GM18511 (cell line): ENCODE measurements at regions not wholly inside any gene's neighbourhood (a gene's known extent, or its start where the extent isn't known, plus 50 kb on each side); places are given as distances from the start of the nearest gene placed in this dataset.

Experiments used
- ATAC-seq: cut with Tn5 transposase; IDR thresholded peaks from one replicate; pipeline ENCODE4 v1.9.1; 2021; ENCODE audit warnings: mild to moderate bottlenecking, moderate library complexity; ENCODE audit not compliant: unreplicated experiment

GRCh38 chr14:55734731-55735130 lies 154.7 kb downstream of the KTN1 start:
- ATAC-seq: no peak

- ATAC-seq: no peak
Measured at GRCh38 chr14:55739967-55740648, 160.1 kb downstream of the KTN1 start.

- no peak for ATAC-seq
Measured at GRCh38 chr14:55740649-55740989, 160.6 kb downstream of the KTN1 start.

DNA sequence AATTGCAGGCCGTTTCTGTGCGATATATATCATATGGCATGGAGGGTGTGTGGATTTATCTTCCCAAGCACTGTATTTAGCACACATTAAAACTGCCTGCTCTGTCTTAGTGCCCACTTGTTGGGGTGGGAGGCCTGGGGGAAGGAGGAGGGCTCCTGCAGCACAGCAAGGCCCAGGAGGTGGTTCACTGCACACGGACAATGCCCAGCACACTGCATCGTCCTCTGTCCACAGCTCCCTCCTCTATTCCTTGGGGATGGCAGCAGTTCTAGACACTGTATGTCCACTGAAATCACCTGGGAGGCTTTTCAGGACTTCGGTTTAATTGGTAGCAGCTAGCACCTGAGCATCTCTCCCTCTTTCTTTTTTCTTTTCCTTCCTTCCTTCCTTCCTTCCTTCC lies 161.2 kb downstream of the KTN1 start:
- ATAC-seq: no peak

- no peak for ATAC-seq
Measured at GRCh38 chr14:55743551-55743950, 163.5 kb downstream of the KTN1 start.

- no peak for ATAC-seq
Measured at GRCh38 chr14:55744321-55744720, 164.3 kb downstream of the KTN1 start.

- ATAC-seq: no peak
Measured at GRCh38 chr14:55745906-55746305, 165.9 kb downstream of the KTN1 start.

- no peak for ATAC-seq
Measured at GRCh38 chr14:55746558-55746957, 166.6 kb downstream of the KTN1 start.

GRCh38 chr14:55747186-55747585 lies 167.2 kb downstream of the KTN1 start:
- ATAC-seq: no peak

- no peak for ATAC-seq
Measured at GRCh38 chr14:55749201-55749812, 169.3 kb downstream of the KTN1 start.

DNA sequence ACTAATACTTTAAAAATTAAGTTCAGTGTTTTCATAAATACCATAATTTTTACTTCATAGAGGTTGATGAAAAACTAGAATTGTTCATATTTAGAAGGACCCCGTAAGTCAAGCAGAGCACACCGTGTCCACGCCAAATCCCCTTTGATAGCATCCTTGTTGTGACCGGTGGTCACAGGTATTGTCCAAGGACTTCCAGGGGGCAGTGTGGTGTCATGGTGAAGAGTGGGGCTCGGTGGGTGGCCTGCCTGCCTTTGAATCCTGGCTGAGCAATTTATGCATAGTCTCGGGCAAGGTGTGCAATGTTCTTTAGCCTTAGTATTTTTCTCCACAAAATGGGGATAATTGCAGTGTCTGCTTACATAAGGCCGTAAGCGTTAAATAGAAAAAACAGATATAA lies 169.9 kb downstream of the KTN1 start:
- no peak for ATAC-seq

- no peak for ATAC-seq
Measured at GRCh38 chr14:55752580-55753390, 172.8 kb downstream of the KTN1 start.

DNA sequence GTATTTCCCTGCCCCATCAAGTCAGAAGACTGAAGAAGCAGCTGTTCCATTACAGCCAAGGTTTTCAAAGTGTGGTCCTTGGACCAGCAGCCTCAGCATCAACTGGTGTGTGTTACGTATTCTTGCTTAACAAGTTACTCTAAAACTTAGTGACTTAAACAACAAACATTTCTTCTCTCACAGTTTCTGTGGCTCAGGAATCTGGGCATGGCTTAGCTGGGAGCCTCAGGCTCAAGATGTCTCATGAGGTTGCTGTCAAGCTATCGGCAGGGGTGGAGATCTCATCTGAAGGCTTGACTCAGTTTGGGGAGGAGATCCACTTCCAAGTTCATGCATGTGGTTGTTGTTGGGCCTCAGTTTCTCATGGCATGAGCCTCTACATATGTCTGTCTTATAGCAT lies 174.5 kb downstream of the KTN1 start:
- ATAC-seq: no peak

DNA sequence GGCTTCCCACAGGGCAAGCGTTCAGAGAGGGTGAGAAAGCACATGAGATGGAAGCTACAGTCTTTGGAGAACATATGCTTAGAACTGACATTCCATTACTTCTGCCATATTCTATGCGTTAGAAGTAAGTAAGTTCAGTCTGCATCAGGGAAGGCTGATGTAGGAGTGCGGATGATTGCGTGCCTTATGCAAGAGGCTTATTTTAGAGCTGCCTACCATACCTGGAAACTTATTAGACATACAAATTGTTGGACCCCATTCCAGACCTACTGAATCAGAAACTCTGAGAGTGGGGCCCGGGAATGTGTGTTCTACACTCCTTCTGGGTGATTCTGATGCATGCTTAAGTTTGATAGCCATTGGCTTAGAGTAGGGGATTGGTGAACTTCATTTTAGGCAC lies 174.9 kb downstream of the KTN1 start:
- no peak for ATAC-seq

DNA sequence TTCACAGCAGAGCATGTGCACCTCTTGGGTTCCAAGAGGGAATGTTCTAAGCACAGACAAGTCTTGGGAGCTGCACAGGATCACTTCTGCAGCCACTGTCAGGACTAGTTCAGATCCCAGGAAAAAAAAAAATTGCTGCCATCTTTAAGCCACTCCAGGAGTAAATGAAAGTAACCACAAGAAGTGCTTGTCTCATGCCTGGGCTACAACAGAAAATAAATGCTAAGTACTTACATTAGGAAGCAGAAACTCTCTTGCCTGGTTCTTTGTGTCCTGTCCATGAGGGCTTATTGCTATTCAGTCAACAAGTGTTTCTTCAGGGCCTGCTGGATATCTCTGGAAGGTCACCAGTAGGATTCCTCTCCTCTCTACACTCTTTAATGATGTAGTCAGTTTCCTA lies 176.1 kb downstream of the KTN1 start:
- no peak for ATAC-seq

DNA sequence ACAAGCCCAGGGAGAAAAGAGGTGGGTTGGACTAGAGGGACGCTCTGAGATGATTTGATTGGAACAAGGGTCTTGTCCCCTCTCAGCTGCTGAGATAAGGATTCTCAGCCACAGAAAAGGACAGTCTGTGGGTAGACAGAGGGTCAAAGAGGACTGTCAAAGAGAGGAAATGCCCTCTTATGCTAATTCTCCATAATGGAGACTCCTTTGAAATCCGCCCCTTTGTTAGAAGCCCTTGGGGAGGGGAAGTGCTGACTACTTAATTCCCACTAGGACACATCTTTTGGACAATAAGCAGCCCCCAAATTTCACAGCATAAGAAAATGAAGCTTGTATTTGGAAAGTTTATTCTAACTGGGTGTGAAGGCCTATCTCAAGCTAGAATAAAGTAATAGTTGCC lies 176.6 kb downstream of the KTN1 start:
- ATAC-seq: no peak

GRCh38 chr14:55758796-55759195 lies 178.8 kb downstream of the KTN1 start:
- ATAC-seq: no peak

DNA sequence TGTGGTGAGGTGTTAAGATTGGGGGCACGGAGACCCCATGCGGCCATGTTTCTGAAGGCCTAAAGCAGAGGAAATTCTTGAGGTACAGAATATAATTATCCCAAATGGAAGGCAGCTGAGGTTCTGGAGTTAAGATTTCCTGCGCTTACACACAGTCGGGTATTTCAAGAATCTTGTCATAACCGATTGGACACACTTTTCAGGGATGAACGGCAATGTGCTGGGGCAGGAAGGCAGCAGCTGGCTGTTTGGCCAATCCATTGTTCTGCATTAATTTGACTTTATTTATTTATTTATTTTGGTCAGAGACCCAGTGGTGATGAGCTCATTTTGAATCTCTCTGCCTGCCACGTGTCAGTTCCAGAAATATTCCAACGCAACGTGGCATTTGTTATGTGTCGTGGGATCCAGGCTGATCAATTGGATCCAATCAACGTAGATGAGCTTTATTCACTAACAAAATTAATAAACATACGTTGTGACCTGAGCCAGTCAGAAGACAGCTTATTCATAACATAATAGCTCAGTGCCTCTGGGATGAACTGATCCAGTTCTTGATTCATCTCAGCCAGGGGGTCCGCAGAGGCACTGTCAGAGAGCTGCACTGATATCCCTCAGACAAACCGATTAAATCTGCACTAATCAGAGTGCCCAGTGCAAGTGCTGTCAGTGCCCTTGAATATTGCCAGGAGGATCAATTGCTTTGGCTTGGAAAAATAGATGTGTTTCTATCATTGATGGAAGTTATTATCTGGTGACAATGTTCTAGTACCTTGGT lies 181.0 kb downstream of the KTN1 start:
- no peak for ATAC-seq

DNA sequence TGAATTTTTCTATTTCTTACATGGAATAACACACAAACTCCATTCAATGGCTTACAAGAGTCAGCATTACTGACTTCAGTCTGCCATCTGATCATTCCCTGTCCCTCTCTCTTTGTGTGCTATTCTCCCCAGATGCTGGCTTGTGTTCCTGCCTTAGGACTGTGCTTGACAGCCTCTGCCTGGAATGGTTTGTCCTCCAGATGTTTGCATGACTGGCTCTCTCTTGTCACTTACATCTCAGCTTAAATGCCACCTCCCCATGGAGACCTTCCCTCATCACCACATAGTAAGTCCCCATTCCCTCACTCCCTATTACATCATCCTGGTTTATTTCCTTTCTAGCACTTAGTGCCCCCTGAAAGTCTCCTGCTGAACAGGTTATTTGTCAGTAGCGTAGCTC lies 181.6 kb downstream of the KTN1 start:
- no peak for ATAC-seq

- no peak for ATAC-seq
Measured at GRCh38 chr14:55762595-55763232, 182.7 kb downstream of the KTN1 start.

GRCh38 chr14:55764784-55765183 lies 184.8 kb downstream of the KTN1 start:
- ATAC-seq: no peak
